Endothelial cell of umbilical vein (primary cell): ENCODE measurements at regions not wholly inside any gene's neighbourhood (a gene's known extent, or its start where the extent isn't known, plus 50 kb on each side); places are given as distances from the start of the nearest gene placed in this dataset.

Source experiments
- BruUV-seq: library from RNA; stranded (reverse); fragments of 400-500 nt; replicated peaks from 2 replicates; lab custom pipeline; 2021; lab: Mats Ljungman, UMichigan
- CTCF ChIA-PET: fragments of 300-600, 350-600 bp; sonication (Branson Sonifier 250); formaldehyde crosslinking; loops from one replicate; lab custom pipeline; 2021; ENCODE audit warnings: antibody characterized with exemption, inconsistent platforms; lab: Charles Lee
- POLR2A ChIA-PET: fragments of 300-600, 350-600 bp; sonication (Branson Sonifier 250); formaldehyde crosslinking; loops from one replicate; lab custom pipeline; 2021; ENCODE audit warnings: antibody characterized with exemption, inconsistent platforms; lab: Charles Lee
- DNase-seq: peaks from one replicate; pipeline ENCODE4 v3.0.0-alpha.2; 2011; ENCODE audit warnings: low read depth, low spot score
- FAIRE-seq: peaks from 2 replicates; lab custom pipeline; 2011; peaks lifted over from hg19 to GRCh38; lab: Jason Lieb, UNC
- H2AFZ ChIP-seq: 2 replicates; pipeline ENCODE4 v1.6.0; 2012; ENCODE audit warnings: low read depth, low read length, control low read depth, inconsistent platforms
- H3K27ac ChIP-seq: 2 replicates; pipeline ENCODE4 v1.5.1; 2011; ENCODE audit warnings: low read depth, mild to moderate bottlenecking, control low read depth, low read length, moderate library complexity; ENCODE audit not compliant: insufficient read depth
- H3K27me3 ChIP-seq, 2 experiments: 2 replicates each; pipeline versions ENCODE4 v1.6.0 to v1.6.1; 2011; ENCODE audit warnings: low read length in 2 of 2, mixed read lengths in 1 of 2; ENCODE audit not compliant: control insufficient read depth in 2 of 2, insufficient read depth in 2 of 2
- H3K36me3 ChIP-seq, 2 experiments: 2 replicates in 1 of 2; 3 replicates in 1 of 2; pipeline ENCODE4 v1.5.1; 2011; ENCODE audit warnings: low read length in 2 of 2, mild to moderate bottlenecking in 1 of 2, moderate library complexity in 1 of 2; ENCODE audit not compliant: control insufficient read depth in 2 of 2, insufficient read depth in 2 of 2; ENCODE audit errors: extremely low read depth in 1 of 2
- H3K4me1 ChIP-seq: 3 replicates; pipeline ENCODE4 v1.5.1; 2011; ENCODE audit warnings: mild to moderate bottlenecking, low read length; ENCODE audit not compliant: control insufficient read depth, insufficient read depth; ENCODE audit errors: extremely low read depth
- H3K4me2 ChIP-seq: 2 replicates; pipeline ENCODE4 v1.6.1; 2011; ENCODE audit warnings: low read length, control low read depth, mixed read lengths; ENCODE audit not compliant: insufficient read depth
- H3K4me3 ChIP-seq, 3 experiments: fragments of 200-600 bp in 1 of 3; sonication (generic), shearing (Covaris generic) in 1 of 3; replicated peaks in 1 of 3; 2 replicates each; pipeline ENCODE4 v1.5.1; 2011 to 2016; ENCODE audit warnings: control low read depth in 3 of 3, low read length in 3 of 3, mild to moderate bottlenecking in 2 of 3, inconsistent platforms in 1 of 3, low read depth in 1 of 3, moderate library complexity in 1 of 3; ENCODE audit not compliant: insufficient read depth in 1 of 3
- H3K79me2 ChIP-seq: 2 replicates; pipeline ENCODE4 v1.6.0; 2012; ENCODE audit warnings: low read length, inconsistent platforms; ENCODE audit not compliant: control insufficient read depth, insufficient read depth
- H3K9ac ChIP-seq: replicated peaks from 2 replicates; pipeline ENCODE3; 2011; ENCODE audit warnings: low read length, control low read depth; ENCODE audit not compliant: insufficient read depth; ENCODE audit errors: extremely low read depth
- H3K9me1 ChIP-seq: replicated peaks from 3 replicates; pipeline ENCODE4 v1.6.0; 2011; ENCODE audit warnings: mild to moderate bottlenecking, low read length; ENCODE audit not compliant: control insufficient read depth, insufficient read depth; ENCODE audit errors: extremely low read depth
- H3K9me3 ChIP-seq: replicated peaks from 2 replicates; pipeline ENCODE4 v1.5.1; 2012; ENCODE audit warnings: low read length, inconsistent platforms; ENCODE audit not compliant: control insufficient read depth, insufficient read depth
- H4K20me1 ChIP-seq: replicated peaks from 2 replicates; pipeline ENCODE3; 2011; ENCODE audit warnings: mild to moderate bottlenecking, low read length; ENCODE audit not compliant: control insufficient read depth, insufficient read depth; ENCODE audit errors: extremely low read depth
- CTCF ChIP-seq, 2 donors: IDR thresholded peaks; 1 replicate in 1 of 2; 2 replicates in 1 of 2; pipeline ENCODE4 v1.5.1; 2011; ENCODE audit warnings: low read length in 2 of 2, mild to moderate bottlenecking in 2 of 2, moderate library complexity in 2 of 2, control low read depth in 1 of 2, inconsistent platforms in 1 of 2, low read depth in 1 of 2; ENCODE audit not compliant: insufficient read depth in 1 of 2; ENCODE audit errors: extremely low read depth in 1 of 2
- EZH2 ChIP-seq: IDR thresholded peaks from 2 replicates; pipeline ENCODE4 v1.6.1; 2012; ENCODE audit warnings: borderline replicate concordance, low read depth, mild to moderate bottlenecking, moderate library complexity, low read length, inconsistent platforms; ENCODE audit not compliant: severe bottlenecking
- GATA2 ChIP-seq: IDR thresholded peaks from 2 replicates; pipeline ENCODE4 v1.7.0; 2011; ENCODE audit warnings: low read depth, mild to moderate bottlenecking, moderate library complexity, mixed read lengths, low read length; ENCODE audit not compliant: insufficient read length, insufficient read depth
- JUN ChIP-seq: IDR thresholded peaks from 2 replicates; pipeline ENCODE4 v1.6.1; 2011; ENCODE audit warnings: borderline replicate concordance, low read depth; ENCODE audit not compliant: insufficient read length, insufficient read depth
- MAX ChIP-seq: IDR thresholded peaks from 2 replicates; pipeline ENCODE4 v1.6.1; 2011; ENCODE audit not compliant: insufficient read depth, insufficient read length
- POLR2AphosphoS5 ChIP-seq: IDR thresholded peaks from 2 replicates; pipeline ENCODE4 v1.6.1; 2012; ENCODE audit warnings: low read depth, mild to moderate bottlenecking, control low read depth, low read length, moderate library complexity; ENCODE audit not compliant: insufficient read depth
- dilution Hi-C: fragments of 300-500 bp; cut with MboI; formaldehyde crosslinking; loops from one replicate; pipeline ENCODE4 v1.15.0; 2019; ENCODE audit warnings: low sequenced_read_pairs; ENCODE audit not compliant: extremely low pct_ligation_motif_present
- intact Hi-C: fragments of 100-400 bp; cut with micrococcal nuclease; formaldehyde crosslinking; loops from one replicate; pipeline ENCODE4 v1.10.0; 2022

- Histone ChIP-seq H3K27ac (no peak overlapping the region), H3K36me3 (no peaks in the 10 kb centered on the region), H3K4me3 (no peak overlapping the region), H3K9me1 (no peaks in the 10 kb centered on the region), H2AFZ (no peak overlapping the region), H4K20me1 (no peaks in the 10 kb centered on the region), H3K4me1 (no peaks in the 10 kb centered on the region), H3K27me3 (no peaks in the 10 kb centered on the region), H3K9me3 (peaks cover 3% of the 10 kb centered on the region), H3K4me2 (no peak overlapping the region), H3K9ac (no peak overlapping the region), H3K79me2 (no peaks in the 10 kb centered on the region)
- dilution Hi-C loops = no loop called here
- TF ChIP-seq GATA2 (no peak), POLR2AphosphoS5 (no peak), MAX (no peak), EZH2 (no peak), CTCF (IDR thresholded peaks at IDR 0.05; ENCODE audit: extremely low read depth in 1 of 2, insufficient read depth in 1 of 2, low read depth in 1 of 2, low read length in 2 of 2) (no peak), JUN (no peak)
- no peak for DNase-seq
- ChIA-PET POLR2A (no interaction called here), CTCF (no interaction called here)
- FAIRE-seq = no peak
- intact Hi-C loops = no loop called here
- no TSS peak for BruUV-seq
These were observed 542.4 kb upstream of the DPP6 start for GRCh38 chr7:153509768-153510167.
